Activated CD8-positive, alpha-beta memory T cell treated with anti-CD3 and anti-CD28 coated beads, Interleukin-2, amount 10 ng/mL, durations not matched to agents 7 days and 5 days (primary cell): ENCODE measurements at regions not wholly inside any gene's neighbourhood (a gene's known extent, or its start where the extent isn't known, plus 50 kb on each side); places are given as distances from the start of the nearest gene placed in this dataset.

Experiments used
- ATAC-seq: fragments of 150-1000 bp; cut with Tn5 transposase; one replicate; pipeline ENCODE4 v1.10.0; 2021; ENCODE audit warnings: moderate library complexity
- CTCF ChIA-PET: fragments of 350-600 bp; sonication (Branson Sonifier 250); formaldehyde crosslinking; loops from one replicate; lab custom pipeline; 2021; ENCODE audit warnings: antibody characterized with exemption; lab: Charles Lee
- DNase-seq: peaks from one replicate; pipeline ENCODE4 v3.0.0-alpha.2; 2020
- H3K27ac Mint-ChIP-seq: one replicate; pipeline ENCODE4 v1.8.0; 2021; ENCODE audit warnings: mild to moderate bottlenecking, mixed read lengths
- H3K27me3 Mint-ChIP-seq: one replicate; pipeline ENCODE4 v1.8.0; 2021; ENCODE audit warnings: mixed read lengths
- H3K36me3 Mint-ChIP-seq: one replicate; pipeline ENCODE4 v1.8.0; 2021; ENCODE audit warnings: mild to moderate bottlenecking, mixed read lengths
- H3K4me1 Mint-ChIP-seq: one replicate; pipeline ENCODE4 v1.8.0; 2021; ENCODE audit warnings: mixed read lengths
- H3K4me3 Mint-ChIP-seq: one replicate; pipeline ENCODE4 v1.8.0; 2021; ENCODE audit warnings: mild to moderate bottlenecking, moderate library complexity, mixed read lengths
- H3K9me3 Mint-ChIP-seq: one replicate; pipeline ENCODE4 v1.8.0; 2022; ENCODE audit warnings: low read depth, mixed read lengths

- Mint-ChIP-seq H3K27ac (no peak overlapping the region), H3K36me3 (no peaks in the 10 kb centered on the region), H3K9me3 (peaks cover 6% of the 10 kb centered on the region), H3K27me3 (no peaks in the 10 kb centered on the region), H3K4me3 (no peak overlapping the region), H3K4me1 (no peaks in the 10 kb centered on the region)
- DNase-seq: no peak
- no peak for ATAC-seq
- CTCF ChIA-PET: no interaction called here
Measured at GRCh38 chr4:136336479-136336878, 1195.8 kb downstream of the PCDH18 start.

- Mint-ChIP-seq H3K27ac (no peak overlapping the region), H3K4me3 (no peak overlapping the region), H3K36me3 (no peaks in the 10 kb centered on the region), H3K4me1 (no peaks in the 10 kb centered on the region), H3K27me3 (no peaks in the 10 kb centered on the region), H3K9me3 (peaks cover 5% of the 10 kb centered on the region)
- no peak for DNase-seq
- no peak for ATAC-seq
- CTCF ChIA-PET: no interaction called here
Measured at GRCh38 chr4:136329042-136329662, 1203.1 kb downstream of the PCDH18 start.

- Mint-ChIP-seq H3K9me3 (peaks cover 2% of the 10 kb centered on the region), H3K27ac (no peak overlapping the region), H3K4me1 (no peaks in the 10 kb centered on the region), H3K4me3 (no peak overlapping the region), H3K36me3 (no peaks in the 10 kb centered on the region), H3K27me3 (no peaks in the 10 kb centered on the region)
- DNase-seq: no peak
- no peak for ATAC-seq
- CTCF ChIA-PET: no interaction called here
Measured at GRCh38 chr4:136328131-136328530, 1204.2 kb downstream of the PCDH18 start.

GRCh38 chr4:136320465-136320813, 1211.9 kb downstream of the PCDH18 start:
- Mint-ChIP-seq H3K9me3 (no peaks in the 10 kb centered on the region), H3K4me3 (no peak overlapping the region), H3K27ac (no peak overlapping the region), H3K4me1 (no peaks in the 10 kb centered on the region), H3K36me3 (no peaks in the 10 kb centered on the region), H3K27me3 (no peaks in the 10 kb centered on the region)
- no peak for DNase-seq
- ATAC-seq: no peak
- CTCF ChIA-PET: no interaction called here

- H3K27me3 Mint-ChIP-seq: no peaks in the 10 kb centered on the region
- ATAC-seq (no peak), DNase-seq (no peak)
- H3K9me3 Mint-ChIP-seq: no peaks in the 10 kb centered on the region
- CTCF ChIA-PET: no interaction called here
- H3K36me3 Mint-ChIP-seq: no peaks in the 10 kb centered on the region
- no peak overlapping the region for H3K4me3 Mint-ChIP-seq
- H3K27ac Mint-ChIP-seq: no peak overlapping the region
- H3K4me1 Mint-ChIP-seq: no peaks in the 10 kb centered on the region
Measured at GRCh38 chr4:136319789-136320464, 1212.4 kb downstream of the PCDH18 start.

GRCh38 chr4:136316961-136317360, 1215.3 kb downstream of the PCDH18 start:
- no peak overlapping the region for H3K27ac Mint-ChIP-seq
- no peak for ATAC-seq
- CTCF ChIA-PET: no interaction called here
- H3K4me3 Mint-ChIP-seq: no peak overlapping the region
- H3K27me3 Mint-ChIP-seq: no peaks in the 10 kb centered on the region
- no peak for DNase-seq
- no peaks in the 10 kb centered on the region for H3K9me3 Mint-ChIP-seq
- H3K4me1 Mint-ChIP-seq: no peaks in the 10 kb centered on the region
- no peaks in the 10 kb centered on the region for H3K36me3 Mint-ChIP-seq

GRCh38 chr4:136314686-136315085, 1217.6 kb downstream of the PCDH18 start:
- no peaks in the 10 kb centered on the region for H3K4me1 Mint-ChIP-seq
- H3K27me3 Mint-ChIP-seq: no peaks in the 10 kb centered on the region
- no peak overlapping the region for H3K4me3 Mint-ChIP-seq
- CTCF ChIA-PET: no interaction called here
- no peak overlapping the region for H3K27ac Mint-ChIP-seq
- ATAC-seq: no peak
- no peak for DNase-seq
- no peaks in the 10 kb centered on the region for H3K36me3 Mint-ChIP-seq
- H3K9me3 Mint-ChIP-seq: no peaks in the 10 kb centered on the region

- no peak for DNase-seq
- H3K27ac Mint-ChIP-seq: no peak overlapping the region
- no peaks in the 10 kb centered on the region for H3K27me3 Mint-ChIP-seq
- no peak overlapping the region for H3K4me3 Mint-ChIP-seq
- ATAC-seq: no peak
- no peaks in the 10 kb centered on the region for H3K36me3 Mint-ChIP-seq
- CTCF ChIA-PET: no interaction called here
- no peaks in the 10 kb centered on the region for H3K4me1 Mint-ChIP-seq
- H3K9me3 Mint-ChIP-seq: no peaks in the 10 kb centered on the region
Measured at GRCh38 chr4:136311774-136312173, 1220.5 kb downstream of the PCDH18 start.

- Mint-ChIP-seq H3K9me3 (no peaks in the 10 kb centered on the region), H3K4me3 (no peak overlapping the region), H3K36me3 (no peaks in the 10 kb centered on the region), H3K27me3 (no peaks in the 10 kb centered on the region), H3K4me1 (no peaks in the 10 kb centered on the region), H3K27ac (no peak overlapping the region)
- DNase-seq (no peak), ATAC-seq (no peak)
- CTCF ChIA-PET: no interaction called here
Measured at GRCh38 chr4:136307765-136308164, 1224.5 kb downstream of the PCDH18 start.

- CTCF ChIA-PET: no interaction called here
- no peaks in the 10 kb centered on the region for H3K27me3 Mint-ChIP-seq
- ATAC-seq (no peak), DNase-seq (no peak)
- no peaks in the 10 kb centered on the region for H3K9me3 Mint-ChIP-seq
- H3K27ac Mint-ChIP-seq: no peak overlapping the region
- no peaks in the 10 kb centered on the region for H3K36me3 Mint-ChIP-seq
- H3K4me3 Mint-ChIP-seq: no peak overlapping the region
- no peaks in the 10 kb centered on the region for H3K4me1 Mint-ChIP-seq
Measured at GRCh38 chr4:136306361-136306760, 1225.9 kb downstream of the PCDH18 start.

- Mint-ChIP-seq H3K4me3 (no peak overlapping the region), H3K27me3 (no peaks in the 10 kb centered on the region), H3K27ac (no peak overlapping the region), H3K4me1 (no peaks in the 10 kb centered on the region), H3K36me3 (no peaks in the 10 kb centered on the region), H3K9me3 (peaks cover 3% of the 10 kb centered on the region)
- ATAC-seq (no peak), DNase-seq (no peak)
- CTCF ChIA-PET: no interaction called here
Measured at GRCh38 chr4:136302566-136302965, 1229.7 kb downstream of the PCDH18 start.

GRCh38 chr4:136301749-136302495, 1230.4 kb downstream of the PCDH18 start:
- Mint-ChIP-seq H3K9me3 (peaks cover 3% of the 10 kb centered on the region), H3K4me3 (no peak overlapping the region), H3K4me1 (no peaks in the 10 kb centered on the region), H3K27ac (no peak overlapping the region), H3K27me3 (no peaks in the 10 kb centered on the region), H3K36me3 (no peaks in the 10 kb centered on the region)
- no peak for ATAC-seq
- CTCF ChIA-PET: no interaction called here
- no peak for DNase-seq

- DNase-seq: no peak
- Mint-ChIP-seq H3K4me3 (no peak overlapping the region), H3K27ac (no peak overlapping the region), H3K9me3 (peaks cover 2% of the 10 kb centered on the region), H3K4me1 (no peaks in the 10 kb centered on the region), H3K27me3 (no peaks in the 10 kb centered on the region), H3K36me3 (no peaks in the 10 kb centered on the region)
- CTCF ChIA-PET: no interaction called here
- no peak for ATAC-seq
Measured at GRCh38 chr4:136283977-136284376, 1248.3 kb downstream of the PCDH18 start.

GRCh38 chr4:136281889-136282288, 1250.4 kb downstream of the PCDH18 start:
- no peak overlapping the region for H3K4me3 Mint-ChIP-seq
- CTCF ChIA-PET: no interaction called here
- no peak for ATAC-seq
- H3K4me1 Mint-ChIP-seq: no peaks in the 10 kb centered on the region
- no peaks in the 10 kb centered on the region for H3K36me3 Mint-ChIP-seq
- no peaks in the 10 kb centered on the region for H3K27me3 Mint-ChIP-seq
- no peak for DNase-seq
- H3K9me3 Mint-ChIP-seq: peaks cover 4% of the 10 kb centered on the region
- no peak overlapping the region for H3K27ac Mint-ChIP-seq
